GM19035 (cell line): ENCODE measurements at regions not wholly inside any gene's neighbourhood (a gene's known extent, or its start where the extent isn't known, plus 50 kb on each side); places are given as distances from the start of the nearest gene placed in this dataset.
"Not testable (repeated sequence)": the region's sequence is repeated elsewhere in the genome, so short reads cannot be mapped to it uniquely, and the experiment has no call there.

Experiments
- ATAC-seq: cut with Tn5 transposase; IDR thresholded peaks from one replicate; pipeline ENCODE4 v1.9.1; 2021; ENCODE audit not compliant: unreplicated experiment

DNA sequence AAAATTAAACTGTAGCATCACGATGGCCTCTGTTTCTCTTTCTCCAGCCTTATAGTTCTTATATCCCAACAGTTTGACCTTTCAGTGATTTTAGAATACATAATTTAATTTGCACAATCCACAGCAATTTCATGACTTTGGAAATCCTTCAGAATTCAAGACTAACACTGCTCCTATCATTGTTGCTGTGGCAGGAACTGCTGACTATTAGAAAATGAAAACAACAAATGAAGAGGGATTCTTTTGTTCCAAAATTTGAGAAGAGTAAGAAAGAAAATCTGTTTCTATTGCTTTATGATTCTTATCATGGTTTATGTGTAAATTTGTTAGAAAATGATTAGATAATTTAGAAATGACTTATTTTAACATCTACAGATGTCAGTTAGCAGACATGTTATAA lies 604.0 kb upstream of the ADGRB3 start:
- ATAC-seq, result no peak

DNA sequence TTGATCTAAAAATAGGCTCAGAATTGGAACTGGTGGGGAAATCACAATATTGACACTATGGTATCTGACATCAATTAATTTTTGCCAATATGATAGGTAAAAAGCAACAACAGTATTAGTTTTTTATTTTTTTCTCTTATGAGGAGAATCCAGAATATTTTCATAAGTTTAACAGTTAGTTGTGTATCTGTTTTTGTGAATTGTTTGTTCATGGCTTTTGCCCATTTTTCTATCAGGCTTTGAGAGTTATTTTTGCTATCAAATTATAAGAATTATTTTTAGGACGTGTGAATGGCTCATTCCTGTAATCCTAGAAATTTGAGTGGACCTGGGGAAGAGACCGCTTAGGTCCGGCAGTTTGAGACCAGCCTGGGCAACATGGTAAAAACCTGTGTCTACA lies 608.6 kb upstream of the ADGRB3 start:
- no peak for ATAC-seq

DNA sequence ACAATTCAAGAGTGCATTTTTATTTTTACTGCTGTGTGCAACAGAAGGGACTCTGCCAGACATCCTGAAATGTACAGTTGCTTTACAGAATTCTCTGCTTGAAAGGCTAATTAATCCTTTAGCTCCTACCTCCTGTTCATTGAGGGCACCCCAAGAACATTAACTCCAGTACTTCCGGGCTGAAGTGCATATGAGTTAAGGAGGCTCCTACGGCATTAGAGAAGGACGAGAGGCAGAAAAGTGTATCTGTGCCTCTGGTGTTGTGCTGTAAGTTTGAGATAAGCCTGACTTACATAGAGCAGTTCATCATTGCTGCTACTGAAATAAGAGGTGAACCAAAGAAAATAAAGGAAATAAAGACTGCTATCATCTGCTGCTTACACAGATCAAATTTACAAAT lies 609.3 kb upstream of the ADGRB3 start:
- no peak for ATAC-seq

DNA sequence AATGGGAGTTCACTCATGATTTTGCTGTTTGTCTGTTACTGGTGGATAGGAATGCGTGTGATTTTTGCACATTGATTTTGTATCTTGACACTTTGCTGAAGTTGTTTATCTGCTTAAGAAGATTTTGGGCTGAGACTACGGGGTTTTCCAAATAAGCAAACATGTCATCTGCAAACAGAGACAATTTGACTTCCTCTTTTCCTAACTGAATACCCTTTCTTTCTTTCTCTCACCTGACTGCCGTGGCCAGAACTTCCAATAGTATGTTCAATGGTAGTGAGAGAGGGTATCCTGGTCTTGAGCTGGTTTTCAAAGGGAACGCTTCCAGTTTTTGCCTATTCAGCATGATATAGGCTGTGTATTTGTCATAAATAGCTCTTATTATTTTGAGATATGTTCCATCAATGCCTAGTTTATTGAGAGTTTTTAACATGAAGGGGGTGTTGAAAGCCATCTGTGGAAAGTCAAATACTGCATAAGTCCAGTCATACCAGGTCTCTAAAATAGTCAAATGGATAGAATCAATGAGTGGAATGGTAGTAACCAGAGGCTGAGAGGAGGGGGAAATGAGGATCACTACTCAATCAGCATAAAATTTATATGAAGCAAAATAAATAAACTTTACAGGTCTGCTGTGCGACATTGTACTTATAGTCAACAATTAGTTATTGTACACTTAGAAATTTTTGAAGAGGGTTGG lies 610.4 kb upstream of the ADGRB3 start:
- ATAC-seq, result no peak

DNA sequence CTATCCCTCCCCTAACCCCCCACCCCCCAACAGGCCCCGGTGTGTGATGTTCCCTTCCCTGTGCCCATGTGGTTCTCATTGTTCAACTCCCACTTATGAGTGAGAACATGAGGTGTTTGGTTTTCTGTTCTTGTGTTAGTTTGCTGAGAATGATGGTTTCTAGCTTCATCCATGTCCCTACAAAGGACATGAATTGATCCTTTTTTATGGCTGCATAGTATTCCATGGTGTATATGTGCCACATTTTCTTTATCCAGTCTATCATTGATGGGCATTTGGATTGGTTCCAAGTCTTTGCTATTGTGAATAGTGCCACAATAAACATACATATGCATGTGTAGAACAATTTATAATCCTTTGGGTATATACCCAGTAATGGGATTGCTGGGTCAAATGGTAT lies 612.1 kb upstream of the ADGRB3 start:
- ATAC-seq, result not testable (repeated sequence)

DNA sequence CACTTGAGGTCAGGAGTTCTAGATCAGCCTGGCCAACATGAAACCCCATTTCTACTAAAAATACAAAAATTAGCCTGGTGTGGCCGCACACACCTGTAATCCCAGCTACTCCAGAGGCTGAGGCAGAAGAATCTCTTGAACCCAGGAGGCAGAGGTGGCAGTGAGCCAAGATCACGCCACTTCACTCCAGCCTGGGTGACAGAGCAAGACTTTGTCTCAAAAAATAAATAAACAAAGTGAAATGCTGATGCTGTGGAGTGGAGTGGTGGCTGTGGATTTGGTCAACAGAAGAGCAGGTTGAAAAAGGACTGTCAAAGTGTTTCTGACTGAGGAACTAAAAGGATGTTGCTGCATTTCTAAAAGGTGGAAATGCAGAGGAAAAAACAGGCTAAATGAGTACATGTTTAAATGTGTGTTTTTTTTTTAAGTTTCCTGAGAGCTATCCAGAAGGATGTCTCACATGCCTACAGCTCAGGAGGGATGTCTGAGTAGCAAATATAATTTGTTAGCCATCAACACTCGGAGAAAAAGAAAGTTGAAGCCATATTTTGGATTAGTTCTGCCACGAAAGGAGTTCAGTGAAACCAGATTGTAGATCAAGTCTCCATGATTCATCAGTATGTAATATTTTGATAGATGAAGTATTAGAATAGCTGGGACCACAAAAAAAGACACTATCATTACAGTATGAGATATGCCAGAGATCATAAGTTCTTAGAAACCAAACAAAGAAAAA lies 621.1 kb upstream of the ADGRB3 start:
- ATAC-seq, result no peak

DNA sequence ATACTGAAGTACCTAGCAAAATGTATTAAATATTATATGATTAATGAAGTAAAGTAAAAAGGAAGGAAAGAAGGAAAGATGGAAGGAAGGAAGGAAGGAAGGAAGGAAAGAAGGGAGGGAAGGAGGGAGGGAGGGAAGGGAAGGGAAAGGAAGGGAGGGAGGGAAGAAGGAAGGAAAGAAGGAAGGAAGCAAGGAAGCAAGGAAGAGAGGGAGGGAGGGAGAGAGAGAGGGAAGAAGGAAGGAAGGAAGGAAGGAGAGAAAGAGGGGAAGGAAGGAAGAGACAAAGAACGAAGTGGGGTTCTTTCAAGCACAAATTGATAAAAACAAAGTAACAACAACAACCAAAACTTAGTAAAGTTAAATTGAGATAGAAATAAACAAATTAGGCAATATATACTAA lies 622.3 kb upstream of the ADGRB3 start:
- ATAC-seq, result no peak

DNA sequence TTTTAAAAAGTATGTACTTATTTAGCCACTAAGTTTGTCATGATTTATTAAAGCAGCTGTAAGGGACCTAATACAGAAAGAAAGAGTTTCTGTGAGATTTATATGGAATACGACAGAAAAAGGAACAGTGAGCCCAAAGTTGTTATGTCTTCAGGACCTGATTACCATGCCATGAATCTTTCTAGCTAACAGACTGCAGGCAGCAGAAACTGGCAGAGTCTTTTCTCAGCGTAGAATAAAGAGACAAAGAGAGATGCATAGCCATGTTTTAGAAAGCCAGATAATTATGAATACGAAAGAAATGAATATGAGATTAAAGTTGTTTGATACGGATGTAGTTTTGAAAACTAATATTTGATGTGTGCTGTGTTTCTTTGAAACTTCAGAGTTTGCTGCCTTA lies 624.1 kb upstream of the ADGRB3 start:
- ATAC-seq, result no peak

DNA sequence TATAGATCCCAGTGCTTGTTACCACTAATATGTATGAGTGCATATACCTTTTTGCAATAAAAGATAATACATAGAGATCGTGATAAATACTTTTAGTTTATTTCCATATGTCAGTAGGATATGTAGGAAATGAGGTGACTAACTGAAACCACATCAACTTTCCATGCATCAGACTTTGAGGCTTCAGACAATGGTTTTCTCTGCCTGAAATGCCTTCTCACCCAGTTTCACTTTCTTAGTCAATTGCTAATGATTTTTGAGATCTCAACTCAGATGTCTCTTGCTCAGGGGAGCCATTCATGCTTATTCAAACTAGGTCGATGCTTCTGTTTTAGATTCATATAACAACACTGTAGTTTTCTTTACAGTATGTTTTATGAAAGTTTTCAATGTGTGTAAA lies 626.6 kb upstream of the ADGRB3 start:
- no peak for ATAC-seq

DNA sequence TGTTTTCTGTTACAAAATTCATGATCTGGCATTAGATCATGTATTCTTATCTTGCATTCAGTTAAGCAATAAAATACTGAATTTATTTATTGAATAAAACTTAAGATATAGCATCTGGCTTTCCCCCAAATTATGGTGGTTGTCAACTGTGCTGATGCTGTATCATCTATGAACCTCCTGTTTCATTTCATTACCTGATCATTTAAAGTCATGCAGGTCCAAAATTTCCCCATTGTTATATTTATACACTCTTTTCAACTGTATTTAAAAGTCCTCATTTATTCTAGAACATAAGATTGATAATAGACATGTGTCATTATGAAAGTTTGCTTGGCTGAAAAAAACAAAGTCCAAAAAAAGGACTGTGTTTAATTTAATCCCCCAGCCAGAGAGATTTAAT lies 627.4 kb upstream of the ADGRB3 start:
- ATAC-seq, result no peak

DNA sequence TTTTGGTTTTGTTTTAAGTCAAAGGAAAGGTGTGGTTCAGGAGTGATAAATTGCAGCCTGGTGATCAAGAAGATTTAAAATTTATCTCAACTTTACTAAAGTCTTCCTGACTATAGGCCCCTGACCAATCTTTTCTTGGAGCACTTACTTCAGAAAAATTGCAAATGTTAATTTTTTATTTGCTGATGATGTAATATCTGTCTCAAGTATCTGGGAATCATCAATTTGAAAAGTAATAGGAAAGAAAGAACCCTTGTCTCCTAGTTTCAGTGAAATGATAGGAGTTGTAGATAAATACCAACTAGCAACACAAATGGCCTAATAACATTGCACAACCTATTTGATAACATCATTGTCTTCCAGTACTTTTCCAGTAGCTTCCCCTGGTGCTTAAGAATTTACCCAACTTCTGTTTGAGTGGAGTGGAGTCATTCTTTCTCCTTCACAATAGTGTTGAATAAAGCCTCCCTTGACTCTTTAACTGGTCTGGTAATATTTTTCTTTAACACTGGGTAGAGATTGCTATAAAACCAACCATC lies 648.3 kb upstream of the ADGRB3 start:
- ATAC-seq, result no peak

DNA sequence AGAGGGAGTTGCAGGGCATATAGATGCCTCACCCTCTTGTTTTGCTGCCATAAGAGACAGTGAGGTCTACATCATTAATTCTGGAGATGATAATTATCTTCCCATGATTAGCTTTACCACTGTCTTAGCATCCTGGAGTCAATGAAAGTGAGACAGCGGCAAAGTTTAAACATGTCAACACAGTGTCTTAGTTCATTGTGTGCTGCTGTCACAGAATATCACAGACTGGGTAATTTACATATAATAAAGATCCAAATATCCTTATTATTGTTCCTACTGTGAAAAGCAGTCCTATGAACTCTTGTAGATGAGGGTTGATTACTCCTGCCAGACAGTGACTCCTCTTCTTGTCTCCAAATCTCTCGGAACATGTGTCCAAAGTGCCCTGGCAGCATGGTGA lies 658.6 kb upstream of the ADGRB3 start:
- ATAC-seq, result no peak

DNA sequence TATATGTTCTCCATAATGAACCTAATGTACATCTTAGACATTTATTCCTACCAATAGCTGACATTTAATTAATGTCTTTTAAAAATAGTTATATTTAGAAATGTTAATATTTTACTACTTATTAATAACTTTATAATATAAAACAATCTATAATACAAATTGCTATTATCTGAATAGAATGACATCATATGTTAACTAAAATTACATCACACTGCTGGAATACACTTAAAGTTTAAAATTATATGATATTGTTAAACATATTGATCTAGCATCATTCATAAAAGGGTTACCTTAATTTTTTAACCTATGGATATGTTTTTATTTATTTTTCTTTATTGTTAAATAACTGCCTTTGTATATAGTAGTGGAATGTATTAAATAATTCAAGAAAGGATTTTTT lies 660.2 kb upstream of the ADGRB3 start:
- ATAC-seq, result no peak

DNA sequence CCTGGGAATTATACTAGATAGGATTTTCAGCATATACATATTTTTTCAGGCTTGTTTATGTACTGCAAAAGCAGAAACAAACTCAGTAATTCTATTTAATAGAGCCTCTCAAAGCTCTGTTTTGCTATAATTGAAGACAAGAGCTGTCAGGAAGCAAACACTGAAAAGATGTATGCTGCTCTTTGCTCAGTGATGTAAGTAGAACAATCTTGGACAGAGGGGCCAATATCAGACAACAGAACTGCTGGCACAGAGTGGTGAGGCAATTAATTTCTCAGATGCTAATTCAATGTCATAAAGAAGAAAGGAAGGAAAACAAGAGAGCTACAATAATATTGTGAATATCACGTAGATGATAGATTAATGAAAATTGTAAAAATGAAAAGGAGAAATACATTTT lies 663.3 kb upstream of the ADGRB3 start:
- ATAC-seq, result no peak

DNA sequence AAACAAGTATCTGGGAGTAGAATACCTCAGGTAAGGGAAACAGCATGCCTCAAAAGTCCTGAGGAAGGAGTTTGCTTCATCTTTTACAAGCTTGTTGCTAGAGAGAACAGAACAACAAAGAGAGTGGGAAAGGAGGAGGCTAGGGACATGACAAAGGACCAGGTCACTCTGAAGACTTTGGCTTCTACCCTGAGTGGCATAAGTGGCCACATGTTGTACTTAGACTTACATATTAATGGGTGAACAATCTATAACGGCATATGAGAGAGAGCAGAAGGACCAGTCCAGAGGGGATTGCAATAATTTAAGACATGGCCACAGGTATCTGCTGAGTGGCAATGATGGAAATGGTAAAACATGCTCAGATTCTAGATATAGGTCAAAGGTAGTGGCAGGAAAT lies 668.3 kb upstream of the ADGRB3 start:
- ATAC-seq, result no peak

DNA sequence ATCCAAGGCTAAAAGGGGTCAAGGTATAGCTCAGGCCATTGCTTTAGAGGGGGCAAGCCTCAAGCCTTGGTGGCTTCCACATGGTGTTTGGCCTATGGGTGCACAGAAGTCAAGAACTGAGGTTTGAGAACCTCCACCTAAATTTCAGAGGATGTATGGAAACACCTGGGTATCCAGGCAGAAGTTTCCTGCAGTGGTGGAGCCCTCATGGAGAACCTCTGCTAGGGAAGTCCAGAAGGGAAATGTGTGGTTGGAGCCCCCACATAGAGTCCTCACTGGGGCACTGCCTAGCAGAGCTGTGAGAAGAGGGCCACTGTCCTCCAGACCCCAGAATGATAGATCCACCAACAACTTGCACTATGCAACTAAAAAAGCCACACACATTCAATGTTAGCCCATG lies 678.7 kb upstream of the ADGRB3 start:
- no peak for ATAC-seq

DNA sequence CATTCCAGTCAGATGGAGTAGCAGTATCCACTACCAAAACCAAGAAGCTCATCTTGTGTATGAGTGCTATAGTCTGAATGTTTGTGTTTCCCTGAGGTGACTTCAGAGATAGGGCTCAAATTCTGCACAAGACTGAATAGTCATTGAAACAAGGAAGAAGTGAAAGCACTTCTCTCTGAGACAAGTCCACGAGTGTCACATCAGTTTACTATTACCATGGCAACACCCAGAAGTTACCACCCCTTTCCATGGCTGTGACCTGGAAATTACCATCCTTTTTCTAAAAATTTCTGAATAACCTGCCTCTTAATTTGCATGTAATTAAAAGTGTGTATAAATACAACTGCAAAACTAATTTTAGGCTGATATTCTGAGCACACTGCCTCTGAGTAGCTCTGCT lies 682.1 kb upstream of the ADGRB3 start:
- ATAC-seq, result no peak

DNA sequence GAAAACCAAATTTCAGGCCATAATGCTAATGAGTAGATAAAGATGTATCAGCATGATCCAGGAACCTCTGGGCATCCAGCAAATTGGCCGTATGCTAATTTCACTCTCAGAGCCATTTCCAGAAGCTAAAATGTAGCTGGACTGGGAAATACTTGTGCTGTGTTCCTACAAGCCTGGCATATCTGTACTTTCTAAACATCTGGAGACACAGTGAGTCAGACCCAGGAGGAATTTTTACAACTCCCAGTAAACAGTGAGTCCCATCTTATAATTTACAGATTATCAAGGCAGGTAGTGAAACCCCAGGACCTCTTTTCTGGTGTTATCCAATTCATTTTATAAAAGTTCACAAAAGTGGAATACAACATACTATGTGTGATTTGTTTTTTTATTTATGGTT lies 683.0 kb upstream of the ADGRB3 start:
- ATAC-seq, result no peak

DNA sequence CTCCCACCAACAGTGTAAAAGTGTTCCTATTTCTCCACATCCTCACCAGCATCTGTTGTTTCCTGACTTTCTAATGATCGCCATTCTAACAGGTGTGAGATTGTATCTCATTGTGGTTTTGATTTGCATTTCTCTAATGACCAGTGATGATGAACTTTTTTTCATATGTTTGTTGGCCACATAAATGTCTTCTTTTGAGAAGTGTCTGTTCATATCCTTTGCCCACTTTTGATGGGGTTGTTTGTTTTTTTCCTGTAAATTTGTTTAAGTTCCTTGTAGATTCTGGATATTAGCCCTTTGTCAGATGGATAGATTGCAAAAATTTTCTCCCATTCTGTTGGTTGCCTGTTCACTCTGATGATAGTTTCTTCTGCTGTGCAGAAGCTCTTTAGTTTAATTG lies 687.3 kb upstream of the ADGRB3 start:
- ATAC-seq, result not testable (repeated sequence)

DNA sequence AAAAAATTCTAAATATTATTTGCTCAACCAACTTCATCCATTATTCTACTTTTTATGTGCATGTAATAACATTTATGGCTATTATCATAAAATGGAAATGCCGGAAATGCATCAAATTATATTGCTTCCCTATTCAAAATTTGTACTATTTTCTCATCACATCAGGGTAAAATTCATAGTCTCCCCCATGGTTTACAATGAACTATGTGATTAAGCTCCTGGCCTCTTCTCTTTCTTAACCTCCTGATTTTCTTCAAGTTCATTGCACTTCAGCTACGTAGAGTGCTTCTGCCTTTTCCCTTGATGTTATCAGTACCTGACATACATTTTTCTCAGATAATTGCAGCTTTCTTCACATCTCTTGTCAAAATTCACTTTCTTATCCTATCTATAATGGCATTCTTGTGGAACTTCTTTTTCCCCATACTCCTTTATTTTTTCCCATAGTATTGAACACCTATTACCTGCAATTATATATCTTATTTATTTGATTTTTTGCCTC lies 699.1 kb upstream of the ADGRB3 start:
- no peak for ATAC-seq

DNA sequence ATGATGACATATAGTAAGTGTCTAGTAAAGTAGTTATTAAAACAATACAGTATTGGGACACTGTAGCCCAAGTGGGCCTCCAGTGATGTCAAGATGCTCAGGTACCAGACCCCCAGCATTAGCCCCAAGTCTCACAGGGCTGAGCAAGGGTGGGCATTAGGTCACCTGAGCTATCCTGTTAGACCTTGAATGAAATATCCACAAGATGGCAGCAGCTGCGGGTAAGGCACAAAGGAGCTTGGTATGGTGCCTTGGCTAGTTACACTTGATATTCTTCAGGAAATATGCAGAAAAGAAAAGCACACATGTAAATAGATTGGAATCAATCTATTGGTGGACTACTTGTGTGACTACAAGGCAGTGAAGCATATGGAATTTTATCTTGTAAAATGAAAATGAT lies 701.8 kb upstream of the ADGRB3 start:
- no peak for ATAC-seq

DNA sequence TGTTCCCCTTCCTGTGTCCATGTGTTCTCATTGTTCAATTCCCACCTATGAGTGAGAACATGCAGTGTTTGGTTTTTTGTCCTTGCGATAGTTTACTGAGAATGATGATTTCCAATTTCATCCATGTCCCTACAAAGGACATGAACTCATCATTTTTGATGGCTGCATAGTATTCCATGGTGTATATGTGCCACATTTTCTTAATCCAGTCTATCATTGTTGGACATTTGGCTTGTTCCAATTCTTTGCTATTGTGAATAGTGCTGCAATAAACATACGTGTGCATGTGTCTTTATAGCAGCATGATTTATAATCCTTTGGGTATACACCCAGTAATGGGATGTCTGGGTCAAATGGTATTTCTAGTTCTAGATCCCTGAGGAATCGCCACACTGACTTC lies 712.5 kb upstream of the ADGRB3 start:
- not testable (repeated sequence) for ATAC-seq
